ENCODE measurements at regions not wholly inside any gene's neighbourhood (a gene's known extent, or its start where the extent isn't known, plus 50 kb on each side); places are given as distances from the start of the nearest gene placed in this dataset.

- no peaks in the 10 kb centered on the region for H3K4me1 ChIP-seq (ENCODE audit: low read length)
- TF ChIP-seq EZH2 (optimal IDR thresholded peaks at IDR 0.05; ENCODE audit: low read depth, low read length) (no peak), EZH2phosphoT487 (IDR thresholded peaks at IDR 0.05; ENCODE audit: low read length) (no peak)
- TF ChIP-seq, protein P1, sequence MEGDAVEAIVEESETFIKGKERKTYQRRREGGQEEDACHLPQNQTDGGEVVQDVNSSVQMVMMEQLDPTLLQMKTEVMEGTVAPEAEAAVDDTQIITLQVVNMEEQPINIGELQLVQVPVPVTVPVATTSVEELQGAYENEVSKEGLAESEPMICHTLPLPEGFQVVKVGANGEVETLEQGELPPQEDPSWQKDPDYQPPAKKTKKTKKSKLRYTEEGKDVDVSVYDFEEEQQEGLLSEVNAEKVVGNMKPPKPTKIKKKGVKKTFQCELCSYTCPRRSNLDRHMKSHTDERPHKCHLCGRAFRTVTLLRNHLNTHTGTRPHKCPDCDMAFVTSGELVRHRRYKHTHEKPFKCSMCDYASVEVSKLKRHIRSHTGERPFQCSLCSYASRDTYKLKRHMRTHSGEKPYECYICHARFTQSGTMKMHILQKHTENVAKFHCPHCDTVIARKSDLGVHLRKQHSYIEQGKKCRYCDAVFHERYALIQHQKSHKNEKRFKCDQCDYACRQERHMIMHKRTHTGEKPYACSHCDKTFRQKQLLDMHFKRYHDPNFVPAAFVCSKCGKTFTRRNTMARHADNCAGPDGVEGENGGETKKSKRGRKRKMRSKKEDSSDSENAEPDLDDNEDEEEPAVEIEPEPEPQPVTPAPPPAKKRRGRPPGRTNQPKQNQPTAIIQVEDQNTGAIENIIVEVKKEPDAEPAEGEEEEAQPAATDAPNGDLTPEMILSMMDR (IDR thresholded peaks at IDR 0.05; ENCODE audit: low read length) = no peak
- H3F3A ChIP-seq (ENCODE audit: insufficient read depth, low read length) = no peaks in the 10 kb centered on the region
- H3K4me2 ChIP-seq (ENCODE audit: low read depth, low read length) = no peak overlapping the region
- no peak overlapping the region for H3K27ac ChIP-seq (ENCODE audit: low read length)
- no peaks in the 10 kb centered on the region for H3K27me3 ChIP-seq (replicated peaks; ENCODE audit: insufficient read depth, low read length)
- no peak overlapping the region for H2AFZ ChIP-seq (ENCODE audit: low read length)
- no peak overlapping the region for H3K9ac ChIP-seq (ENCODE audit: low read length)
- no peak overlapping the region for H3K4me3 ChIP-seq (ENCODE audit: low read length)
- no peaks in the 10 kb centered on the region for H3K79me2 ChIP-seq (ENCODE audit: low read length)
- no peak for DNase-seq
- H3K9me2 ChIP-seq (replicated peaks; ENCODE audit: insufficient read depth, low read length) = no peaks in the 10 kb centered on the region
- no peaks in the 10 kb centered on the region for H3K9me3 ChIP-seq (replicated peaks; ENCODE audit: insufficient read depth, low read length)
- no peaks in the 10 kb centered on the region for H4K20me1 ChIP-seq (ENCODE audit: insufficient read depth, low read length)
- no peaks in the 10 kb centered on the region for H3K36me3 ChIP-seq (replicated peaks; ENCODE audit: insufficient read depth, low read length)
These were observed 673.9 kb upstream of the NR2F2 start for GRCh38 chr15:95656595-95656994.

DNA sequence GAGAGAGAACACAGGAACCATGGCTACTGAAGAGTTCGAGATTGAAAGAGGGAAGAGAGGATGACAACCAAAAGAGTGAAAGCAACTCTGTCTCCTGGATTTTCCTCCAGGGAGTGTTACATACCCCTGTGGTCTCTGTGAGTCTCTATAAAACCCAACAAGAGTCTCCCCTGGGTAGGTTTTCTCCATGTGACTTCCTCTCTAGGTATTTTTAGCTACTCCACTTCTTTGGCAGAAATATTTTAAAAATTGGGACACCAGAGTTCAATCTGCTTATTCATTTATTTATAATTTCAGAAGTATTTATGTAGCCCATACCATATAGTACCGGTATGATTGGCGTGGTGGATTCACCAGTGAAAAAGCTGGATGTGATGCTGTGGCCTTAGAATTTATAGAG, 671.7 kb upstream of the NR2F2 start:
- Histone ChIP-seq H3K4me3 (ENCODE audit: low read length) (no peak overlapping the region), H3F3A (ENCODE audit: insufficient read depth, low read length) (no peaks in the 10 kb centered on the region), H3K27ac (ENCODE audit: low read length) (no peak overlapping the region), H4K20me1 (ENCODE audit: insufficient read depth, low read length) (no peaks in the 10 kb centered on the region), H3K9me3 (replicated peaks; ENCODE audit: insufficient read depth, low read length) (no peaks in the 10 kb centered on the region), H3K27me3 (replicated peaks; ENCODE audit: insufficient read depth, low read length) (no peaks in the 10 kb centered on the region), H3K4me1 (ENCODE audit: low read length) (peaks cover 6% of the 10 kb centered on the region), H2AFZ (ENCODE audit: low read length) (no peak overlapping the region), H3K9ac (ENCODE audit: low read length) (no peak overlapping the region), H3K79me2 (ENCODE audit: low read length) (no peaks in the 10 kb centered on the region), H3K36me3 (replicated peaks; ENCODE audit: insufficient read depth, low read length) (no peaks in the 10 kb centered on the region), H3K4me2 (ENCODE audit: low read depth, low read length) (no peak overlapping the region), H3K9me2 (replicated peaks; ENCODE audit: insufficient read depth, low read length) (no peaks in the 10 kb centered on the region)
- DNase-seq = no peak
- no peak for TF ChIP-seq EZH2 (optimal IDR thresholded peaks at IDR 0.05; ENCODE audit: low read depth, low read length)
- TF ChIP-seq EZH2phosphoT487 (IDR thresholded peaks at IDR 0.05; ENCODE audit: low read length) = no peak
- TF ChIP-seq, protein P1 (IDR thresholded peaks at IDR 0.05; ENCODE audit: low read length) = no peak

GRCh38 chr15:95659656-95660055, 670.8 kb upstream of the NR2F2 start:
- TF ChIP-seq EZH2phosphoT487 (IDR thresholded peaks at IDR 0.05; ENCODE audit: low read length) = no peak
- TF ChIP-seq EZH2 (optimal IDR thresholded peaks at IDR 0.05; ENCODE audit: low read depth, low read length) = no peak
- TF ChIP-seq, protein P1 (IDR thresholded peaks at IDR 0.05; ENCODE audit: low read length) = no peak
- Histone ChIP-seq H3K36me3 (replicated peaks; ENCODE audit: insufficient read depth, low read length) (no peaks in the 10 kb centered on the region), H3K27ac (ENCODE audit: low read length) (no peak overlapping the region), H3K9me2 (replicated peaks; ENCODE audit: insufficient read depth, low read length) (no peaks in the 10 kb centered on the region), H3K79me2 (ENCODE audit: low read length) (no peaks in the 10 kb centered on the region), H3K9me3 (replicated peaks; ENCODE audit: insufficient read depth, low read length) (no peaks in the 10 kb centered on the region), H2AFZ (ENCODE audit: low read length) (no peak overlapping the region), H3K27me3 (replicated peaks; ENCODE audit: insufficient read depth, low read length) (no peaks in the 10 kb centered on the region), H3K4me2 (ENCODE audit: low read depth, low read length) (no peak overlapping the region), H3K4me3 (ENCODE audit: low read length) (no peak overlapping the region), H3K4me1 (ENCODE audit: low read length) (peaks cover 14% of the 10 kb centered on the region), H3K9ac (ENCODE audit: low read length) (no peak overlapping the region), H3F3A (ENCODE audit: insufficient read depth, low read length) (no peaks in the 10 kb centered on the region), H4K20me1 (ENCODE audit: insufficient read depth, low read length) (no peaks in the 10 kb centered on the region)
- DNase-seq = no peak

All from MM.1S (cell line).